Gastrocnemius medialis (tissue), 4 donors: ENCODE measurements at regions not wholly inside any gene's neighbourhood (a gene's known extent, or its start where the extent isn't known, plus 50 kb on each side); places are given as distances from the start of the nearest gene placed in this dataset.
"Not testable (repeated sequence)": the region's sequence is repeated elsewhere in the genome, so short reads cannot be mapped to it uniquely, and the experiment has no call there.

Experiments
- ATAC-seq, 2 donors: fragments of 150-250 bp; one replicate each; pipeline ENCODE4 v1.9.1; 2016
- DNase-seq, 2 donors: peaks; one replicate each; pipeline ENCODE4 v3.0.0-alpha.2; 2019
- H3K27ac ChIP-seq, 4 donors: fragments of 200-600 bp; sonication (generic); 1 replicate in 1 of 4; 2 replicates in 3 of 4; pipeline ENCODE4 v1.5.1; 2016 to 2018; ENCODE audit warnings: mild to moderate bottlenecking in 2 of 4, moderate library complexity in 1 of 4
- H3K27me3 ChIP-seq, 3 donors: fragments of 200-600 bp; sonication (generic) in 2 of 3; 1 replicate in 1 of 3; 2 replicates in 2 of 3; pipeline versions ENCODE4 v1.5.1 to v1.6.0; 2016 to 2019; ENCODE audit warnings: mild to moderate bottlenecking in 1 of 3, moderate library complexity in 1 of 3
- H3K36me3 ChIP-seq, 2 donors: fragments of 200-600 bp; sonication (generic) in 1 of 2; one replicate each; pipeline ENCODE4 v1.5.1; 2017 to 2018
- H3K4me1 ChIP-seq, 2 donors: fragments of 200-600 bp; sonication (generic) in 1 of 2; one replicate each; pipeline ENCODE4 v1.5.1; 2016 to 2017; ENCODE audit warnings: mild to moderate bottlenecking in 2 of 2
- H3K4me3 ChIP-seq, 4 donors: fragments of 200-600 bp; sonication (generic) in 3 of 4; 1 replicate in 1 of 4; 2 replicates in 3 of 4; pipeline ENCODE4 v1.5.1; 2016 to 2019; ENCODE audit warnings: mild to moderate bottlenecking in 2 of 4
- H3K9me3 ChIP-seq, 3 donors: fragments of 200-600 bp; sonication (generic) in 2 of 3; 1 replicate in 1 of 3; 2 replicates in 2 of 3; pipeline ENCODE4 v1.5.1; 2016 to 2019
- CTCF ChIP-seq, 5 experiments: fragments of 450-650 bp in 3 of 5; fragments of 200-600 bp in 2 of 5; sonication (generic) in 2 of 5; IDR thresholded peaks in 4 of 5; conservative IDR thresholded peaks in 1 of 5; 1 replicate in 4 of 5; 2 replicates in 1 of 5; pipeline ENCODE4 v1.5.1; 2016 to 2019; ENCODE audit warnings: antibody characterized with exemption in 5 of 5, mild to moderate bottlenecking in 3 of 5, moderate library complexity in 3 of 5
- POLR2A ChIP-seq, 2 donors: fragments of 450-650 bp; IDR thresholded peaks; one replicate each; pipeline ENCODE4 v1.6.1; 2017; ENCODE audit warnings: antibody characterized with exemption in 2 of 2, mild to moderate bottlenecking in 2 of 2, moderate library complexity in 2 of 2
- in situ Hi-C, 4 donors: fragments of 200-750 bp; cut with MboI; loops; one replicate each; pipeline versions ENCODE4 v1.15.0 to v1.8.0; 2017; ENCODE audit warnings: low sequenced_read_pairs in 4 of 4
- intact Hi-C: fragments of 100-400 bp; cut with DNase I; formaldehyde crosslinking; loops from one replicate; pipeline ENCODE4 v1.15.1; 2023; ENCODE audit warnings: low total_unique reads

DNA sequence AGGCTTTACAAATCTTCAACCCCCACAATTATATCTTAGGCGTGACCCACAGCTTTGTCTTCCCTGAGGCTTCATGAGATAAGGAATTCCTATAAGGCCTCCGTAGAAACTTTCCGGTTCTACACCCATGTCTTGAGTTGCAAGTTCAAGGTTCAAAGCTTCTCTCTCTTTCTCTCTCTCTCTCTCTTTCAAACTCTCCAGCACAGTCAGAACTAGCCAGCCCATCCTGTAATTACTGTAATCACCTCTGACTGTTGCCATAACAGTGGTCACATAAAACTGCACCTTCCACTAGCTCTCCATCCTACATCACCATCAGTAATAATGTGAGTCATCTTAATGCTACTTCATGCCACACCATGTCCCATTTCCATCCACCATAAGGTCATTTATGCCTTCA is 90.0 kb upstream of the NFASC start:
- Histone ChIP-seq H3K9me3 (no peaks in the 10 kb centered on the region), H3K27ac (no peak overlapping the region), H3K36me3 (no peaks in the 10 kb centered on the region), H3K4me1 (no peaks in the 10 kb centered on the region), H3K27me3 (peaks cover 0 to 2% (median 0%) of the 10 kb centered on the region in 3 donors), H3K4me3 (no peak overlapping the region)
- DNase-seq (no peak), ATAC-seq (no peak)
- intact Hi-C loops (no loop called here), in situ Hi-C loops (no loop called here)
- TF ChIP-seq POLR2A (IDR thresholded peaks at IDR 0.05) (no peak), CTCF (IDR thresholded peaks at IDR 0.05 in 4 of 5, conservative IDR thresholded peaks at IDR 0.05 in 1 of 5) (no peak)

- in situ Hi-C loops: no loop called here
- ATAC-seq: no peak
Observed at GRCh38 chr1:204782118-204782700, 88.5 kb upstream of the NFASC start.

DNA sequence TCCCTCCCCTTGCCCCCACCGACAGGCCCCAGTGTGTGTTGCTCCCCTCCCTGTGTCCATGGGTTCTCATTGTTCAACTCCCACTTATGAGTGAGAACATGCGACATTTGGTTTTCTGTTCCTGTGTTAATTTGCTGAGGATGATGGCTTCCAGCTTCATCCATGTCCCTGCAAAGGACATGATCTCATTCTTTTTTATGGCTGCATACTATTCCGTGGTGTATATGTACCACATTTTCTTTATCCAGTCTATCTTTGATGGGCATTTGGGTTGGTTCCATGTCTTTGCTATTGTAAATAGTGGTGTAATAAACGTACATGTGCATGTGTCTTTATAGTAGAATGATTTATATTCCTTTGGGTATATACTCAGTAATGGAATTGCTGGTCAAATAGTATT is 85.6 kb upstream of the NFASC start:
- H3K9me3 ChIP-seq, H3K4me1 ChIP-seq, in situ Hi-C loops, H3K36me3 ChIP-seq, H3K4me3 ChIP-seq, DNase-seq, ATAC-seq, H3K27ac ChIP-seq: not testable (repeated sequence)
- peaks cover 0 to 12% (median 4%) of the 10 kb centered on the region in 3 donors for H3K27me3 ChIP-seq
- intact Hi-C loops: loop anchor here (5.0 kb wide), 1 partner anchor 613 kb away; no protein-coding TSS in a partner anchor

More at GRCh38 chr1:204782118-204782700, 88.5 kb upstream of the NFASC start:
- H3K4me3 ChIP-seq: no peak overlapping the region
- TF ChIP-seq CTCF (IDR thresholded peaks at IDR 0.05 in 4 of 5, conservative IDR thresholded peaks at IDR 0.05 in 1 of 5): no peak
- TF ChIP-seq POLR2A (IDR thresholded peaks at IDR 0.05): no peak
- H3K4me1 ChIP-seq: no peaks in the 10 kb centered on the region
- no peaks in the 10 kb centered on the region for H3K36me3 ChIP-seq
- H3K27ac ChIP-seq: no peak overlapping the region
- intact Hi-C loops: no loop called here
- no peaks in the 10 kb centered on the region for H3K9me3 ChIP-seq
- DNase-seq: no peak
- H3K27me3 ChIP-seq: no peaks in the 10 kb centered on the region

- Histone ChIP-seq H3K4me3 (no peak overlapping the region), H3K36me3 (no peaks in the 10 kb centered on the region), H3K27me3 (peaks cover 4 to 30% (median 5%) of the 10 kb centered on the region in 3 donors), H3K27ac (no peak overlapping the region), H3K4me1 (no peaks in the 10 kb centered on the region), H3K9me3 (no peaks in the 10 kb centered on the region)
- in situ Hi-C loops (no loop called here), intact Hi-C loops (loop anchor here (5.0 kb wide), 1 partner anchor 616 kb away; no protein-coding TSS in a partner anchor)
- ATAC-seq (no peak), DNase-seq (no peak)
- no peak for TF ChIP-seq CTCF (IDR thresholded peaks at IDR 0.05 in 4 of 5, conservative IDR thresholded peaks at IDR 0.05 in 1 of 5)
- no peak for TF ChIP-seq POLR2A (IDR thresholded peaks at IDR 0.05)
Observed at GRCh38 chr1:204788470-204788869, 82.2 kb upstream of the NFASC start.

DNA sequence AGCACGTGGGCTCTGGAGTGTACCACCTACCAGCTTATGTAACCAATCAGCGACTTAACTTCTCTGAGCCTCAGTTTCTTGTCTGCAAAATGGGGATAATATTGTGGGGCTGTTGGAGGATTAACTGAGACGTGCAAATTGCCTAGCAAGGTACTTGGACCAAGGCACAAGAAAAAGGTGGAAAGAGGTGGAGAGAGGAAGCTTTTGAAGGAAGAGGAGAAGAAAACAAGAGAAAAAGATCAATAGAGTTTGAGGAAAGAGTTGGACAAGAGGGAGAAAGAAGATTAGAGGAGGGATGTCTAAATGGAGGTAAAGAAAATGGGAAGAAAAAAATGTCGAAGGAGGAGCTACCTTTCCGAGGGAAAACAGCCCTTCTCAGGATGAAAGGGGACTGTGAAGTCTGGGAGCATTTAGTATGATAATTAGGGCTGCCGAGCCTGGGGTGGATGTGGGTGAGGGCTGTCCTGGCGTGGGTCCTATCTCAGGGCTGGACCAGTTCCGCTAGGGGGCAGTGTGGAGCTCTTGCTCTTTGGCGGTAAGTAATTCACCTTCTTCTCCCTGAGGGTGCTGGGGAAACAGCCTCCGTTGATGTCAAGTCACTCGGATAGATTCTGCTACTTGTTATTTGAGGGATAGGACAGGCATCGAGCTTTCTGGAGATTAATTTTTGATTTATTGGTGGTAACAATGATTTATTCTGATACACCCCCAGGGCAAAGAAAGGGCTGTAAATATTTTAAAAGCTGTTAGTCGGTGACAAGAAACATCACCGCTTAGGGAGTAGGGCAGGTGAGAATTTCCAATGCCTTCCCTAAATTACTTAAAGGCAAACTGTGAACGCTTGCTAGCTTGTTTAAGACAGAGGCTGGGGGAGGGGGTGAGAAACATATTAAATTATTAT is 79.0 kb upstream of the NFASC start:
- intact Hi-C loops: no loop called here
- peaks cover 4 to 30% (median 5%) of the 10 kb centered on the region in 3 donors for H3K27me3 ChIP-seq
- no peak for ATAC-seq
- H3K27ac ChIP-seq: no peak overlapping the region
- H3K9me3 ChIP-seq: no peaks in the 10 kb centered on the region
- H3K4me1 ChIP-seq: no peaks in the 10 kb centered on the region
- in situ Hi-C loops: no loop called here
- H3K4me3 ChIP-seq: no peak overlapping the region
- TF ChIP-seq POLR2A (IDR thresholded peaks at IDR 0.05) (no peak), CTCF (IDR thresholded peaks at IDR 0.05 in 4 of 5, conservative IDR thresholded peaks at IDR 0.05 in 1 of 5) (peak; percentile 11 to 71 (median 38))
- peak in 1 of 2 donors; percentile 26 for DNase-seq
- no peaks in the 10 kb centered on the region for H3K36me3 ChIP-seq
